Neural cell (in vitro differentiated cells): ENCODE measurements at regions not wholly inside any gene's neighbourhood (a gene's known extent, or its start where the extent isn't known, plus 50 kb on each side); places are given as distances from the start of the nearest gene placed in this dataset.

ENCODE experiments used
- CTCF ChIP-seq: fragments of 450-650 bp; IDR thresholded peaks from 2 replicates; pipeline ENCODE4 v1.5.1; 2014; ENCODE audit warnings: antibody characterized with exemption, mild to moderate bottlenecking, moderate library complexity; ENCODE audit not compliant: poor library complexity, severe bottlenecking
- POLR2AphosphoS5 ChIP-seq: IDR thresholded peaks from 2 replicates; pipeline ENCODE4 v1.6.1; 2012
- TF ChIP-seq, protein P1 (sequence below): IDR thresholded peaks from 2 replicates; pipeline ENCODE4 v1.6.1; 2012; ENCODE audit warnings: borderline replicate concordance

GRCh38 chr1:58249388-58249736 is 297.2 kb downstream of the OMA1 start:
- TF ChIP-seq CTCF, result no peak
- TF ChIP-seq POLR2AphosphoS5, result no peak
- TF ChIP-seq, protein P1, sequence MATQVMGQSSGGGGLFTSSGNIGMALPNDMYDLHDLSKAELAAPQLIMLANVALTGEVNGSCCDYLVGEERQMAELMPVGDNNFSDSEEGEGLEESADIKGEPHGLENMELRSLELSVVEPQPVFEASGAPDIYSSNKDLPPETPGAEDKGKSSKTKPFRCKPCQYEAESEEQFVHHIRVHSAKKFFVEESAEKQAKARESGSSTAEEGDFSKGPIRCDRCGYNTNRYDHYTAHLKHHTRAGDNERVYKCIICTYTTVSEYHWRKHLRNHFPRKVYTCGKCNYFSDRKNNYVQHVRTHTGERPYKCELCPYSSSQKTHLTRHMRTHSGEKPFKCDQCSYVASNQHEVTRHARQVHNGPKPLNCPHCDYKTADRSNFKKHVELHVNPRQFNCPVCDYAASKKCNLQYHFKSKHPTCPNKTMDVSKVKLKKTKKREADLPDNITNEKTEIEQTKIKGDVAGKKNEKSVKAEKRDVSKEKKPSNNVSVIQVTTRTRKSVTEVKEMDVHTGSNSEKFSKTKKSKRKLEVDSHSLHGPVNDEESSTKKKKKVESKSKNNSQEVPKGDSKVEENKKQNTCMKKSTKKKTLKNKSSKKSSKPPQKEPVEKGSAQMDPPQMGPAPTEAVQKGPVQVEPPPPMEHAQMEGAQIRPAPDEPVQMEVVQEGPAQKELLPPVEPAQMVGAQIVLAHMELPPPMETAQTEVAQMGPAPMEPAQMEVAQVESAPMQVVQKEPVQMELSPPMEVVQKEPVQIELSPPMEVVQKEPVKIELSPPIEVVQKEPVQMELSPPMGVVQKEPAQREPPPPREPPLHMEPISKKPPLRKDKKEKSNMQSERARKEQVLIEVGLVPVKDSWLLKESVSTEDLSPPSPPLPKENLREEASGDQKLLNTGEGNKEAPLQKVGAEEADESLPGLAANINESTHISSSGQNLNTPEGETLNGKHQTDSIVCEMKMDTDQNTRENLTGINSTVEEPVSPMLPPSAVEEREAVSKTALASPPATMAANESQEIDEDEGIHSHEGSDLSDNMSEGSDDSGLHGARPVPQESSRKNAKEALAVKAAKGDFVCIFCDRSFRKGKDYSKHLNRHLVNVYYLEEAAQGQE, result no peak
